Neural progenitor cell (in vitro differentiated cells): ENCODE measurements at regions not wholly inside any gene's neighbourhood (a gene's known extent, or its start where the extent isn't known, plus 50 kb on each side); places are given as distances from the start of the nearest gene placed in this dataset.

Experiments
- DNase-seq: peaks from one replicate; pipeline ENCODE4 v3.0.0-alpha.2; 2016; ENCODE audit warnings: low spot score
- H2AFZ ChIP-seq: fragments of 200-600 bp; sonication (generic); replicated peaks from 2 replicates; pipeline ENCODE4 v1.6.1; 2016; ENCODE audit warnings: antibody characterized with exemption
- H3F3A ChIP-seq: fragments of 200-600 bp; sonication (generic); 2 replicates; pipeline ENCODE4 v1.6.1; 2016; ENCODE audit warnings: antibody characterized with exemption, low read depth
- H3K27ac ChIP-seq: fragments of 200-600 bp; sonication (generic); 2 replicates; pipeline ENCODE4 v1.5.1; 2016; ENCODE audit warnings: mild to moderate bottlenecking
- H3K27me3 ChIP-seq: fragments of 200-600 bp; sonication (generic); 2 replicates; pipeline ENCODE4 v1.6.1; 2016; ENCODE audit warnings: mild to moderate bottlenecking, moderate library complexity
- H3K36me3 ChIP-seq: fragments of 200-600 bp; sonication (generic); 2 replicates; pipeline ENCODE4 v1.5.1; 2016
- H3K4me1 ChIP-seq: fragments of 200-600 bp; sonication (generic); 2 replicates; pipeline ENCODE4 v1.6.1; 2016; ENCODE audit warnings: mixed run types
- H3K4me2 ChIP-seq: fragments of 200-600 bp; sonication (generic); 2 replicates; pipeline ENCODE4 v1.6.1; 2016
- H3K4me3 ChIP-seq: fragments of 200-600 bp; sonication (generic); 2 replicates; pipeline ENCODE4 v1.5.1; 2016
- H3K79me2 ChIP-seq: fragments of 200-600 bp; sonication (generic); 2 replicates; pipeline ENCODE4 v1.6.1; 2016; ENCODE audit warnings: low read depth
- H3K9ac ChIP-seq: fragments of 200-600 bp; sonication (generic); 2 replicates; pipeline ENCODE4 v1.6.1; 2016
- H3K9me3 ChIP-seq: fragments of 200-600 bp; sonication (generic); 2 replicates; pipeline ENCODE4 v1.5.1; 2016; ENCODE audit warnings: low read depth
- H4K20me1 ChIP-seq: fragments of 200-600 bp; sonication (generic); 2 replicates; pipeline ENCODE4 v1.6.1; 2016; ENCODE audit warnings: low read depth
- H3K27ac Mint-ChIP-seq: 3 replicates; pipeline ENCODE4 v1.8.0; 2021; ENCODE audit warnings: mixed read lengths
- H3K27me3 Mint-ChIP-seq: 2 replicates; pipeline ENCODE4 v1.8.0; 2022; ENCODE audit warnings: low read depth, mild to moderate bottlenecking, inconsistent platforms, moderate library complexity, mixed read lengths; ENCODE audit not compliant: insufficient read depth
- H3K36me3 Mint-ChIP-seq: 3 replicates; pipeline ENCODE4 v1.8.0; 2021; ENCODE audit warnings: mixed read lengths
- H3K4me1 Mint-ChIP-seq: 3 replicates; pipeline ENCODE4 v1.8.0; 2021; ENCODE audit warnings: mixed read lengths
- H3K4me3 Mint-ChIP-seq: 3 replicates; pipeline ENCODE4 v1.8.0; 2021; ENCODE audit warnings: mild to moderate bottlenecking, moderate library complexity, mixed read lengths
- H3K9me3 Mint-ChIP-seq: 3 replicates; pipeline ENCODE4 v1.8.0; 2020; ENCODE audit warnings: mixed read lengths
- EZH2 ChIP-seq: fragments of 200-600 bp; sonication (generic); IDR thresholded peaks from 2 replicates; pipeline ENCODE4 v1.6.1; 2017; ENCODE audit warnings: antibody characterized with exemption, mild to moderate bottlenecking, moderate library complexity
- EZH2phosphoT487 ChIP-seq: fragments of 200-600 bp; sonication (generic); IDR thresholded peaks from 2 replicates; pipeline ENCODE4 v1.6.1; 2017; ENCODE audit warnings: antibody characterized with exemption
- TF ChIP-seq, protein P1 (sequence below): fragments of 200-600 bp; sonication (generic); IDR thresholded peaks from 2 replicates; pipeline ENCODE4 v1.5.1; 2017; ENCODE audit warnings: antibody characterized with exemption, mild to moderate bottlenecking

DNA sequence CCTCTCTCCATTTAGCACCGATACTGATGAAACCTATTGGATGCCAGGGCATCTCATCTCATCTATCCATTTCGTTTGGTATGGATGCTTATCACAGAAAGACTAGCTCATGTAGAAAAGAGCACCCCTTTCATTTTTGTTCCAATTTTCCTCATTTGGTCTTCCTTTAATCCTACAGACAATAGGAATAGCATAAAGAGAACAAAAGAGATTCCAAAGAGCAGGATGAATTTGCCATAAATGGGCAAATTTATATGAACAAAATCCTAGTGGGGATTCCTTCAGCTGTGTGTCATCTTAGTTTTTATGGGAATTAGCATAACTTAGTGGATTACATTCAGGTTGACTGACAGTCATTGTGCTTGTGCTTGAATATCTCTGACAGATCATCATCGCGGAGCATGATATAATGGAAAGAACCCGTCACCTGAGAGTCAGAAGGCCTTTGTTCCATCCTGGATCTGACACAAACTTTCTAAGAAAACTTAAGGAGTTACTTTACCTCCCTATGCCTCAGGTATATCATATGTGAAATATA lies 777.5 kb upstream of the ADGRL2 start:
- H2AFZ ChIP-seq: no peak overlapping the region
- no peaks in the 10 kb centered on the region for H3K9me3 ChIP-seq
- H4K20me1 ChIP-seq: no peaks in the 10 kb centered on the region
- no peaks in the 10 kb centered on the region for H3K36me3 Mint-ChIP-seq
- no peak overlapping the region for H3K27ac ChIP-seq
- H3K4me1 Mint-ChIP-seq: peaks cover 6% of the 10 kb centered on the region
- H3K4me1 ChIP-seq: peaks cover 12% of the 10 kb centered on the region
- H3K4me2 ChIP-seq: no peak overlapping the region
- no peak overlapping the region for H3K4me3 ChIP-seq
- TF ChIP-seq EZH2phosphoT487 (no peak), EZH2 (no peak)
- TF ChIP-seq, protein P1, sequence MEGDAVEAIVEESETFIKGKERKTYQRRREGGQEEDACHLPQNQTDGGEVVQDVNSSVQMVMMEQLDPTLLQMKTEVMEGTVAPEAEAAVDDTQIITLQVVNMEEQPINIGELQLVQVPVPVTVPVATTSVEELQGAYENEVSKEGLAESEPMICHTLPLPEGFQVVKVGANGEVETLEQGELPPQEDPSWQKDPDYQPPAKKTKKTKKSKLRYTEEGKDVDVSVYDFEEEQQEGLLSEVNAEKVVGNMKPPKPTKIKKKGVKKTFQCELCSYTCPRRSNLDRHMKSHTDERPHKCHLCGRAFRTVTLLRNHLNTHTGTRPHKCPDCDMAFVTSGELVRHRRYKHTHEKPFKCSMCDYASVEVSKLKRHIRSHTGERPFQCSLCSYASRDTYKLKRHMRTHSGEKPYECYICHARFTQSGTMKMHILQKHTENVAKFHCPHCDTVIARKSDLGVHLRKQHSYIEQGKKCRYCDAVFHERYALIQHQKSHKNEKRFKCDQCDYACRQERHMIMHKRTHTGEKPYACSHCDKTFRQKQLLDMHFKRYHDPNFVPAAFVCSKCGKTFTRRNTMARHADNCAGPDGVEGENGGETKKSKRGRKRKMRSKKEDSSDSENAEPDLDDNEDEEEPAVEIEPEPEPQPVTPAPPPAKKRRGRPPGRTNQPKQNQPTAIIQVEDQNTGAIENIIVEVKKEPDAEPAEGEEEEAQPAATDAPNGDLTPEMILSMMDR: no peak
- H3K27me3 Mint-ChIP-seq: no peaks in the 10 kb centered on the region
- H3K27ac Mint-ChIP-seq: peak overlapping the region; percentile 17
- DNase-seq: no peak
- no peak overlapping the region for H3K4me3 Mint-ChIP-seq
- H3K27me3 ChIP-seq: no peaks in the 10 kb centered on the region
- no peaks in the 10 kb centered on the region for H3F3A ChIP-seq
- H3K9ac ChIP-seq: no peak overlapping the region
- H3K9me3 Mint-ChIP-seq: no peaks in the 10 kb centered on the region
- no peaks in the 10 kb centered on the region for H3K79me2 ChIP-seq
- no peaks in the 10 kb centered on the region for H3K36me3 ChIP-seq

DNA sequence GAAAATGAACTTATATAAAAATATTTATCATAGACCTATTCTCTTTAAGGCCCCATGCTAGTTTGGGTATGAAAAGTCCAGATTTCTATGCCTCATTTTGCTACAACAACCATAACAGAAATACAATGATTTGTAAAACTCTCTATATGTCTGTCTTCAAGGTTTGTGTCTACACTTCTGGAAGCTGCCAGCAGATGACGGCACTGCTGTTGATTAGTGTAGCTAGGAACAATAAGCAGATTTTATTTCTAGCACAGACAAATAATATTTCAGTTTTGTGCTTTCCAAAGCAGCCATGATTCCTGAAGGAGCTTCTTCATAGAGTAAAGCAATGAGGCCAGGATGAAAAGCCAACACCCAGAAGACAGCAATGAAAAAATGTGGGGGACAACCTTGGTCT lies 779.6 kb upstream of the ADGRL2 start:
- no peaks in the 10 kb centered on the region for H3K9me3 Mint-ChIP-seq
- H3K9me3 ChIP-seq: no peaks in the 10 kb centered on the region
- H3K9ac ChIP-seq: no peak overlapping the region
- H3K27ac ChIP-seq: peak overlapping the region; percentile 12
- DNase-seq: no peak
- H3F3A ChIP-seq: no peaks in the 10 kb centered on the region
- H3K4me2 ChIP-seq: no peak overlapping the region
- no peak overlapping the region for H2AFZ ChIP-seq
- peaks cover 12% of the 10 kb centered on the region for H3K4me1 ChIP-seq
- H4K20me1 ChIP-seq: no peaks in the 10 kb centered on the region
- H3K4me3 ChIP-seq: no peak overlapping the region
- no peaks in the 10 kb centered on the region for H3K79me2 ChIP-seq
- TF ChIP-seq, protein P1: no peak
- TF ChIP-seq EZH2 (no peak), EZH2phosphoT487 (no peak)
- peaks cover 6% of the 10 kb centered on the region for H3K4me1 Mint-ChIP-seq
- H3K36me3 ChIP-seq: no peaks in the 10 kb centered on the region
- no peaks in the 10 kb centered on the region for H3K27me3 ChIP-seq
- H3K36me3 Mint-ChIP-seq: no peaks in the 10 kb centered on the region
- no peak overlapping the region for H3K27ac Mint-ChIP-seq
- no peaks in the 10 kb centered on the region for H3K27me3 Mint-ChIP-seq
- H3K4me3 Mint-ChIP-seq: no peak overlapping the region

DNA sequence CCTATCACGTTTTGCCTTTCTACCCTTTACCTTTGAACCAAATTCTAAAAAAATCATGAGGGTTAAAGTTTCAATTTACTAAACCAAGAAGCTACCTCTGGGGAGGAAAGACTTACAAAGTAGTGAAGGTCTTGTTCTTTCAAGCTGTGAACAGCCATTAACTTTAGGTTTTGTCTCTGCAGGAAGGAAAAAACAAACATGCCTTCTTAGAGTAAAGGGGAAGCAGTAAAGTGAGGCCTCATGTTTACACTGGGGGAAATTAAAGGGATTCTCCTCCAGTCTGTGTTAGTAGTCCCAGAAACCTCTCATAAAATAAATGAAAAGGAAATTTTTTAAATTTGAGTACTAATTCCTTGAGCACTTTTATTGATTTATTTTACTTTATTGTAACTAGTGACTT lies 780.2 kb upstream of the ADGRL2 start:
- H3K27ac Mint-ChIP-seq: no peak overlapping the region
- Histone ChIP-seq H3K27me3 (no peaks in the 10 kb centered on the region), H3K4me3 (no peak overlapping the region), H3K4me2 (no peak overlapping the region), H3K9me3 (no peaks in the 10 kb centered on the region), H4K20me1 (no peaks in the 10 kb centered on the region), H3K4me1 (peaks cover 12% of the 10 kb centered on the region), H2AFZ (no peak overlapping the region), H3K36me3 (no peaks in the 10 kb centered on the region), H3K9ac (no peak overlapping the region), H3F3A (no peaks in the 10 kb centered on the region), H3K79me2 (no peaks in the 10 kb centered on the region), H3K27ac (peak overlapping the region; percentile 12)
- H3K4me3 Mint-ChIP-seq: no peak overlapping the region
- no peak for DNase-seq
- no peaks in the 10 kb centered on the region for H3K9me3 Mint-ChIP-seq
- no peaks in the 10 kb centered on the region for H3K27me3 Mint-ChIP-seq
- H3K36me3 Mint-ChIP-seq: no peaks in the 10 kb centered on the region
- H3K4me1 Mint-ChIP-seq: peaks cover 6% of the 10 kb centered on the region
- TF ChIP-seq EZH2: no peak
- TF ChIP-seq, protein P1: no peak
- TF ChIP-seq EZH2phosphoT487: no peak
